ENCODE measurements at regions not wholly inside any gene's neighbourhood (a gene's known extent, or its start where the extent isn't known, plus 50 kb on each side); places are given as distances from the start of the nearest gene placed in this dataset.

- H3K27me3 Mint-ChIP-seq: no peaks in the 10 kb centered on the region
- DNase-seq: no peak
- H3K9me3 Mint-ChIP-seq: peaks cover 3% of the 10 kb centered on the region
- H3K4me3 Mint-ChIP-seq: no peak overlapping the region
- H3K36me3 Mint-ChIP-seq (ENCODE audit: low read depth): no peaks in the 10 kb centered on the region
- CTCF ChIA-PET: no interaction called here
- H3K4me1 Mint-ChIP-seq: no peaks in the 10 kb centered on the region
- POLR2A ChIA-PET: no interaction called here
- H3K27ac Mint-ChIP-seq: no peak overlapping the region
Observed at GRCh38 chr18:56175330-56176001, 462.9 kb downstream of the TXNL1 start.

- Mint-ChIP-seq H3K27me3 (no peaks in the 10 kb centered on the region), H3K4me3 (no peak overlapping the region), H3K27ac (no peak overlapping the region), H3K4me1 (no peaks in the 10 kb centered on the region), H3K36me3 (ENCODE audit: low read depth) (no peaks in the 10 kb centered on the region), H3K9me3 (peaks cover 3% of the 10 kb centered on the region)
- CTCF ChIA-PET: no interaction called here
- no peak for DNase-seq
- POLR2A ChIA-PET: no interaction called here
Observed at GRCh38 chr18:56173542-56174220, 464.7 kb downstream of the TXNL1 start.

GRCh38 chr18:56172527-56172926 is 465.9 kb downstream of the TXNL1 start:
- Mint-ChIP-seq H3K27ac (no peak overlapping the region), H3K27me3 (no peaks in the 10 kb centered on the region), H3K36me3 (ENCODE audit: low read depth) (no peaks in the 10 kb centered on the region), H3K4me3 (no peak overlapping the region), H3K4me1 (no peaks in the 10 kb centered on the region), H3K9me3 (peaks cover 3% of the 10 kb centered on the region)
- CTCF ChIA-PET: no interaction called here
- POLR2A ChIA-PET: no interaction called here
- DNase-seq: no peak

GRCh38 chr18:56171848-56172247 is 466.5 kb downstream of the TXNL1 start:
- Mint-ChIP-seq H3K36me3 (ENCODE audit: low read depth) (no peaks in the 10 kb centered on the region), H3K4me1 (no peaks in the 10 kb centered on the region), H3K9me3 (peaks cover 3% of the 10 kb centered on the region)

GRCh38 chr18:56168049-56168781 is 470.2 kb downstream of the TXNL1 start:
- Mint-ChIP-seq H3K27ac (no peak overlapping the region), H3K9me3 (peaks cover 5% of the 10 kb centered on the region), H3K27me3 (no peaks in the 10 kb centered on the region), H3K4me1 (no peaks in the 10 kb centered on the region), H3K4me3 (no peak overlapping the region), H3K36me3 (ENCODE audit: low read depth) (no peaks in the 10 kb centered on the region)
- POLR2A ChIA-PET: no interaction called here
- DNase-seq: no peak
- CTCF ChIA-PET: no interaction called here

More at GRCh38 chr18:56171848-56172247, 466.5 kb downstream of the TXNL1 start:
- no peak overlapping the region for H3K27ac Mint-ChIP-seq
- POLR2A ChIA-PET: no interaction called here
- H3K27me3 Mint-ChIP-seq: no peaks in the 10 kb centered on the region
- no peak for DNase-seq
- no peak overlapping the region for H3K4me3 Mint-ChIP-seq
- CTCF ChIA-PET: no interaction called here

- Mint-ChIP-seq H3K9me3 (peaks cover 5% of the 10 kb centered on the region), H3K4me3 (no peak overlapping the region), H3K36me3 (ENCODE audit: low read depth) (no peaks in the 10 kb centered on the region), H3K4me1 (no peaks in the 10 kb centered on the region), H3K27me3 (no peaks in the 10 kb centered on the region), H3K27ac (no peak overlapping the region)
- ChIA-PET POLR2A (no interaction called here), CTCF (no interaction called here)
- no peak for DNase-seq
Observed at GRCh38 chr18:56167366-56167765, 471.0 kb downstream of the TXNL1 start.

GRCh38 chr18:56166914-56167313 is 471.5 kb downstream of the TXNL1 start:
- H3K27ac Mint-ChIP-seq: no peak overlapping the region
- no peak overlapping the region for H3K4me3 Mint-ChIP-seq
- H3K9me3 Mint-ChIP-seq: peaks cover 2% of the 10 kb centered on the region
- no peak for DNase-seq
- H3K27me3 Mint-ChIP-seq: no peaks in the 10 kb centered on the region
- no peaks in the 10 kb centered on the region for H3K4me1 Mint-ChIP-seq
- ChIA-PET POLR2A (no interaction called here), CTCF (no interaction called here)
- H3K36me3 Mint-ChIP-seq (ENCODE audit: low read depth): no peaks in the 10 kb centered on the region

GRCh38 chr18:56165601-56166355 is 472.6 kb downstream of the TXNL1 start:
- ChIA-PET POLR2A (no interaction called here), CTCF (no interaction called here)
- peaks cover 2% of the 10 kb centered on the region for H3K9me3 Mint-ChIP-seq
- H3K27ac Mint-ChIP-seq: no peak overlapping the region
- H3K36me3 Mint-ChIP-seq (ENCODE audit: low read depth): no peaks in the 10 kb centered on the region
- H3K4me1 Mint-ChIP-seq: no peaks in the 10 kb centered on the region
- H3K27me3 Mint-ChIP-seq: no peaks in the 10 kb centered on the region
- no peak overlapping the region for H3K4me3 Mint-ChIP-seq
- DNase-seq: no peak

GRCh38 chr18:56162311-56163265 is 475.8 kb downstream of the TXNL1 start:
- Mint-ChIP-seq H3K4me1 (no peaks in the 10 kb centered on the region), H3K27ac (no peak overlapping the region), H3K4me3 (no peak overlapping the region), H3K9me3 (peaks cover 2% of the 10 kb centered on the region), H3K27me3 (no peaks in the 10 kb centered on the region), H3K36me3 (ENCODE audit: low read depth) (no peaks in the 10 kb centered on the region)
- ChIA-PET POLR2A (no interaction called here), CTCF (interaction anchor here (0.7 kb wide), 1 partner anchor 586 kb away, joined by 4 read pairs; no protein-coding TSS in a partner anchor)
- no peak for DNase-seq

GRCh38 chr18:56161566-56162260 is 476.7 kb downstream of the TXNL1 start:
- Mint-ChIP-seq H3K4me3 (no peak overlapping the region), H3K27me3 (no peaks in the 10 kb centered on the region), H3K9me3 (peaks cover 2% of the 10 kb centered on the region), H3K27ac (no peak overlapping the region), H3K4me1 (no peaks in the 10 kb centered on the region), H3K36me3 (ENCODE audit: low read depth) (no peaks in the 10 kb centered on the region)
- DNase-seq: no peak
- POLR2A ChIA-PET: no interaction called here
- CTCF ChIA-PET: interaction anchor here (0.7 kb wide), 1 partner anchor 585 kb away, joined by 4 read pairs; no protein-coding TSS in a partner anchor

- CTCF ChIA-PET: no interaction called here
- Mint-ChIP-seq H3K36me3 (ENCODE audit: low read depth) (no peaks in the 10 kb centered on the region), H3K4me1 (no peaks in the 10 kb centered on the region), H3K27ac (no peak overlapping the region), H3K4me3 (no peak overlapping the region), H3K27me3 (no peaks in the 10 kb centered on the region), H3K9me3 (peaks cover 2% of the 10 kb centered on the region)
- DNase-seq: no peak
- POLR2A ChIA-PET: no interaction called here
Observed at GRCh38 chr18:56158676-56159075, 479.7 kb downstream of the TXNL1 start.

- DNase-seq: no peak
- Mint-ChIP-seq H3K4me1 (no peaks in the 10 kb centered on the region), H3K27ac (no peak overlapping the region), H3K36me3 (ENCODE audit: low read depth) (no peaks in the 10 kb centered on the region), H3K4me3 (no peak overlapping the region), H3K27me3 (no peaks in the 10 kb centered on the region), H3K9me3 (peaks cover 2% of the 10 kb centered on the region)
- CTCF ChIA-PET: no interaction called here
- POLR2A ChIA-PET: no interaction called here
Observed at GRCh38 chr18:56157541-56157940, 480.9 kb downstream of the TXNL1 start.
